RWPE1 (cell line): ENCODE measurements at regions not wholly inside any gene's neighbourhood (a gene's known extent, or its start where the extent isn't known, plus 50 kb on each side); places are given as distances from the start of the nearest gene placed in this dataset.
"Not testable (repeated sequence)": the region's sequence is repeated elsewhere in the genome, so short reads cannot be mapped to it uniquely, and the experiment has no call there.

Experiments
- CTCF ChIA-PET: fragments of 350-600 bp; sonication (Branson Sonifier 250); formaldehyde crosslinking; extraction: SDS; loops from one replicate; lab custom pipeline; 2021; lab: Yijun Ruan, JAX
- POLR2A ChIA-PET: fragments of 400-600 bp; formaldehyde crosslinking; extraction: SDS; loops from one replicate; lab custom pipeline; 2020; ENCODE audit warnings: antibody characterized with exemption; ENCODE audit not compliant: low non-redundant PET; lab: Yijun Ruan, JAX
- DNase-seq: peaks from one replicate; pipeline ENCODE4 v3.0.0; 2012; ENCODE audit warnings: low spot score
- H3K27ac ChIP-seq: fragments of 450-650 bp; 2 replicates; pipeline ENCODE4 v1.5.1; 2017
- TF ChIP-seq, protein P1 (sequence below): fragments of 450-650 bp; conservative IDR thresholded peaks from 2 replicates; pipeline ENCODE4 v1.5.1; 2017; ENCODE audit warnings: low read depth, mild to moderate bottlenecking

DNA sequence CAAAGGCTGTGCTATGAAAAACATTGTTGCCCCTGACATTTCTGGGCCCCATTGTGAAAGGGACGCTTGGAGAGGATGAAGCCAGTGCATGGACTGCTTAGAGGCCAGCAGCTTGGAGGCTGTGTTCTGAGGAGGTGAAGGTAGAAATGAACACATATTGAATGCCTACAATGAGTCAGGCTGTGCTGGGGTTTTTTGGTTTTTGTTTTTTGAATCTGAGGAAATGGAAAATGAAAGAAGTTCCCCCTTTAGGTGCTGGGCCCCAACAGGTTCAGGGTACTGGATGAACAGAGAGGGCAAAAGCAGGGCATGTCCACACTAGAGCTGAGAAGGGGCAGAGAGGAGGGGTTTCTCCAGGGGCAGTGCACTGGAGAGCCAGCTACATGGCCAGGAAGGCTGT is 166.1 kb upstream of the API5 start:
- no peak for DNase-seq
- POLR2A ChIA-PET: no interaction called here
- CTCF ChIA-PET: no interaction called here
- TF ChIP-seq, protein P1, sequence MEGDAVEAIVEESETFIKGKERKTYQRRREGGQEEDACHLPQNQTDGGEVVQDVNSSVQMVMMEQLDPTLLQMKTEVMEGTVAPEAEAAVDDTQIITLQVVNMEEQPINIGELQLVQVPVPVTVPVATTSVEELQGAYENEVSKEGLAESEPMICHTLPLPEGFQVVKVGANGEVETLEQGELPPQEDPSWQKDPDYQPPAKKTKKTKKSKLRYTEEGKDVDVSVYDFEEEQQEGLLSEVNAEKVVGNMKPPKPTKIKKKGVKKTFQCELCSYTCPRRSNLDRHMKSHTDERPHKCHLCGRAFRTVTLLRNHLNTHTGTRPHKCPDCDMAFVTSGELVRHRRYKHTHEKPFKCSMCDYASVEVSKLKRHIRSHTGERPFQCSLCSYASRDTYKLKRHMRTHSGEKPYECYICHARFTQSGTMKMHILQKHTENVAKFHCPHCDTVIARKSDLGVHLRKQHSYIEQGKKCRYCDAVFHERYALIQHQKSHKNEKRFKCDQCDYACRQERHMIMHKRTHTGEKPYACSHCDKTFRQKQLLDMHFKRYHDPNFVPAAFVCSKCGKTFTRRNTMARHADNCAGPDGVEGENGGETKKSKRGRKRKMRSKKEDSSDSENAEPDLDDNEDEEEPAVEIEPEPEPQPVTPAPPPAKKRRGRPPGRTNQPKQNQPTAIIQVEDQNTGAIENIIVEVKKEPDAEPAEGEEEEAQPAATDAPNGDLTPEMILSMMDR: no peak
- H3K27ac ChIP-seq: no peak overlapping the region

- ChIA-PET POLR2A (no interaction called here), CTCF (no interaction called here)
- TF ChIP-seq, protein P1: no peak
- no peak overlapping the region for H3K27ac ChIP-seq
- no peak for DNase-seq
Measured at GRCh38 chr11:43150697-43151096, 161.1 kb upstream of the API5 start.

GRCh38 chr11:43164831-43165230 is 147.0 kb upstream of the API5 start:
- no peak for DNase-seq
- TF ChIP-seq, protein P1: no peak
- ChIA-PET CTCF (no interaction called here), POLR2A (no interaction called here)
- no peak overlapping the region for H3K27ac ChIP-seq

DNA sequence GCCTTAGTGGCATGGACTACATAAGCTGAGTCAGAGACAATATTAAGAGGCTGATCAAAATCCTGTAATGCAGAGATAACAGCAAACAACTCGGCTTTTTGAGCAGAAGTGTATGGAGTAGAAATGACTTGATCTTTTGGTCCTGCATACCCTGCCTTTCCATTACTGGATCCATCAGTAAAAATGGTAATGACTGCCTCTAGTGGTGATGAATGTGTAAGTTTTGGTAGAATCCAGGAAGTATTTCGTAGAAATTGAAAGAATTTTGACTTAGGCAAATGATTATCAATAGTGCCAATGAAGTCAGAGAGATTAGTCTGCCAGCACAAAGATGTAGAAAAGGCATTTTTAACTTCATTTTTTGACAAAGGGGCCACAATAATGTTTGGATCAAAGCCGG is 146.4 kb upstream of the API5 start:
- TF ChIP-seq, protein P1: peak; percentile 30
- H3K27ac ChIP-seq, CTCF ChIA-PET, DNase-seq, POLR2A ChIA-PET: not testable (repeated sequence)

DNA sequence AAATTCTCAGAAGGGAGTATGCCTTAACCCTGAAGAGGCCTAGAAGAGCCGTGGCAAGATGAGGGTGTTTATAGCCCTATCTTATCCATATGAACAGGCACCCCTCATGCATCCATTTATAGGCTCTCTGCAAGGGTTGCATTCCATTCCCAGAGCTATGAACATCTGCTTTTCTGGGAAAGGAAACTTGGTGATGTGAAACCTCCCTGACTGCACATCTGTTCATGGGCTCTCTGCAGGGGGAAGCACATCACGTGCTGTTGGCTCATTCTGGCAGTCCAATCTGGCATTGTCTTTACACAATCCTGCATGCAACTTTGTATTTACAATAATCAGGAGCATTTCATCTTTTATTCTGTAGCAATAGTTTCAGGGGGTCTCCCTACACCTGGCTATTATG is 143.6 kb upstream of the API5 start:
- CTCF ChIA-PET, H3K27ac ChIP-seq, POLR2A ChIA-PET, DNase-seq: not testable (repeated sequence)

DNA sequence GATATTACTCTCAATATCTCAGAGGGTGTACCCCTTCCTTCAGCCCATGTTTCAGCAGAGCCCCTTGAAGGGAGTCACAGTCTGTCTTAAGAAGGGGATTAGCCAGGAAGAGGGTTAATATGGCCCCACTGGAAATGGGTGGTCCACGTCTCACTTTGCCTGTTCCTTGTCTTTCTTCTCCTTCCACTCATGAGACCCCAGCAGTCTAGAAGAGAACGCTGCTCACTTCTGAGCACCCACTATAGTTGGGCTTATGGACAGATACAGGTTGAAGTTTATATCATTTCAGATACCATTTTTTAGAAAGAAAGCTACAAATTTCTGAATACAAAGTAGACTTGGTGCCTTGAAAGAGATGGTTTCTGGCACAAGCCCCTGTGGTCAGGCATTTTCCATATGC is 139.3 kb upstream of the API5 start:
- TF ChIP-seq, protein P1: no peak
- CTCF ChIA-PET: no interaction called here
- H3K27ac ChIP-seq: no peak overlapping the region
- POLR2A ChIA-PET: no interaction called here
- DNase-seq: no peak

GRCh38 chr11:43177975-43178374 is 133.8 kb upstream of the API5 start:
- no peak overlapping the region for H3K27ac ChIP-seq
- TF ChIP-seq, protein P1: no peak
- no peak for DNase-seq
- CTCF ChIA-PET: no interaction called here
- POLR2A ChIA-PET: no interaction called here

- CTCF ChIA-PET, DNase-seq, POLR2A ChIA-PET, H3K27ac ChIP-seq: not testable (repeated sequence)
Measured at GRCh38 chr11:43194459-43194858, 117.3 kb upstream of the API5 start.
